HG02763 (cell line): ENCODE measurements at regions not wholly inside any gene's neighbourhood (a gene's known extent, or its start where the extent isn't known, plus 50 kb on each side); places are given as distances from the start of the nearest gene placed in this dataset.
"Not testable (repeated sequence)": the region's sequence is repeated elsewhere in the genome, so short reads cannot be mapped to it uniquely, and the experiment has no call there.

ENCODE experiments used
- ATAC-seq: cut with Tn5 transposase; IDR thresholded peaks from one replicate; pipeline ENCODE4 v1.9.1; 2021; ENCODE audit warnings: mild to moderate bottlenecking, moderate library complexity; ENCODE audit not compliant: unreplicated experiment

DNA sequence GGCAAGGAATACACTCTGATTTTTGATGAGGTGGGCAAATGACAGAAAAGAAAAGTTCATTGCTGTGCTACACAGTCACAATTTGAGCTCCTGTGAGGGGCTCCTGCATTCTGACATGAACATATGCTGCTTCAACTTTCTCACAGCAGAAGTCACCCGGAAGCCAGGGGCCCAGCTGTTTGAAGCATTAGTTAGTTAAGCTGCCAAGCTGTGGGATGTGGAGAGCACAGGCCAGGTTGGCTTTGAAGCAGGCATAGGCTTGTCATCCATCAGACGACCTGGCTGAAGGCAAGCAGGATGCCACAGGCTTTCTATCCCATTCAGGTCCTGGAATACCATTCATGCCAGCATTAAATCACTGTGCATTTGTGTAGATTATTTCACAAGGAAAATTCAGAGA lies 63.1 kb downstream of the MTNR1B start:
- ATAC-seq, result no peak

DNA sequence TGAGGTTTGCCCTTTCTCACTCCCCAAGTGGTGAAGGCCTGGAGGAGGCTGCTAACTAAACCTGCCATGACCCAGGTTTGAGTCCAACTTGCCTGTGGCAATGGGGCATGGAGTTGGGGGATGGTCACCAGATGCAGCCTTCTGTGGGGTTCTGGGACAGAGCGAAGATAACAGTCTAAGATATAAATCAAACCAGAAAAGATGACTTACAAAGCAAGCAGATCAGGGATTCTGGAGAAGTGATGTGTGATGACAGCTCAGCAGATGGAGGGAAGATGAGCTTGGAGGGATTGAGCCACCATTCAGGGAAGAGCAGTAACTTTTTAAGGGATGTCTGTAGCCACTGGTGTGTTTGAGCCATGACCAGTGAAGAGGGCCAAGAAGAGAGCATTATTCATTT lies 63.6 kb downstream of the MTNR1B start:
- ATAC-seq, result no peak

DNA sequence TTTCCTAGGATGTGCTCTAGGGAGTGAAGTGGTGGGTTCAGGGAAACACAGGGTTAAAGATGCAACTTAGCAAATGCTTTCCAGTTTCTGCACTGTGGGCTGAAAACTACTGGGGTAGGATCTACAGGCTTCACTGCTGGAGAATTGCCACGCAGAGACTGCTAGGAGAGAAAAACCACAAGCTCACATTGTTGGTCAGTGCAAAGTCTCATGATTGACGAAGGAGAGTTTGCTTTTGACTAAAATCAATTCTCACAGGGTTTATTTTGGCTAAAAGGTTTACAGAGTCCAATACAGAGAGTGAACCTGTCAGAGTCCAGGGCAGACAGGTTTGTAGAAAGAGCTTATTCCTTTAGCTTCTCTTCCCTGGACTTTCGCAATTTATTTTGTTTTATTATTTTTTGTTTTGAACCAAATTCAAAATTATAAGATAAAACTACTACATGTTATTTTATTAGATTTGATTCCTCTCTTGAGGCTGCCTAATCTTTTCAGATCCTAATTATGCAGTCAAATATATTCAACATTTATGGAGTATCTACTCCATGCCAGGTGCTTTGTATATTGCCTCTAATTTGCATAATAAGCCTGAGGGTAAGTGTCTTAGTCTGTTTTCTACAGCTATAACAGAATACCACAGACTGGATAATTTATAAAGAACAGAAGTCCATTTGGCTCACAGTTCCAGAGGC lies 64.7 kb downstream of the MTNR1B start:
- no peak for ATAC-seq

DNA sequence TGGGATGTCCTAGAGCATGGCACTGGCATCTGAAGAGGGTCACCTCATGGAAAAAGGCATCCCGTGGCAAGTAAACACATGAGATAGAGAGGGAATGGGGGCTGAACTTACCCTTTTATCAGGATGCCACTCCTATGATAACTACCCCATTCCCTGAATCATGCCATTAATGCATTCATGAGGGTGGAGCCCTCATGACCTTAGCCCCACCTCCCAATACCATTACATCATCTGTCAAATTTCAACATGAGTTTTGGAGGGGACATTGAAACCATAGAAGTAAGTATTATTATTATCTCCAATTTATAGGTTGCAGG lies 65.2 kb downstream of the MTNR1B start:
- no peak for ATAC-seq

DNA sequence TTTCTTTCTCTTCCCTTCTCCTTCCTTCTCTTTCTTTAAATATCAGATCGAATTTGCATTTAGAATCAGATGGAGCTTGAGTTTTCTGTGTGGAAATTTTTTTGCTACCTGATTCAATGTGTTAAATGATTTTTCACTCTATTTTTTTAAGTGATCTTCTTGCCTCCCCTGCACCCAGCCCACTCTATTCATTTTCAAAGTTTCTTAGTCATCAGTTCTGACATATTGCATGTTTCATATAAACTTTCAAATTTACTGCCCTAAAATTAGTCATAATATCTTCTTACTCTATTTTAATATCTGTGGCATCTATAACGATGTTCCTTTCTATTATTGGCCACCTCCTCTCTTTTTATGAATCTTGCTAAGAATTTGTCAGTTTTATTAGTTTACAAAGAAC lies 69.1 kb downstream of the MTNR1B start:
- ATAC-seq, result no peak

DNA sequence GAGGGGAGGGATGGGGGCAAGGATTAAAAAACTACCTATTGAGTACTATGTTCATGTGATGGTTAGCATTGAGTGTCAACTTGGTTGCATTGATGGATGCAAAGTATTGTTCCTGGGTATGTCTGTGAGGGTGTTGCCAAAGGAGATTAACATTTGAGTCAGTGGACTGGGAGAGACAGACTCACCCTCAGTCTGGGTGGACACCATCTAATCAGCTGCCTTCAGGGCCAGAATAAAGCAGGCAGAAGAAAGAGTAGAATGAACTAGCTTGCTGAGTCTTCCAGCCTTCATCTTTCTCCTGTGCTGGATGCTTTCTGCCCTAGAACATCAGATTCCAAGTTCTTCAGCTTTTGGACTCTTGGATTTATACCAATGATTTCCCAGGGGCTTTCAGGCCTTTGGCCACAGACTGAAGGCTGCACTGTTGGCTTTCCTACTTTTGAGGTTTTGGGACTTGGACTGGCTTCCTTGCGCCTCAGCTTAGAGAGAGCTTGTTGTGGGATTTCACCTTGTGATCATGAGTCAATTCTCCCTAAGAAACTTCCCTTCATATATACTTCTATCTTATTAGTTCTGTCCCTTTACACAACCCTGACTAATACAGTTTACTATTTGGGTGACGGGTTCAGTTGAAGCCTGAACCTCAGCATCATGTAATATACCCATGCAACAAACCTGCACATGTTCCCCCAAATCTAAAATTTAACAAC lies 70.2 kb downstream of the MTNR1B start:
- no peak for ATAC-seq

DNA sequence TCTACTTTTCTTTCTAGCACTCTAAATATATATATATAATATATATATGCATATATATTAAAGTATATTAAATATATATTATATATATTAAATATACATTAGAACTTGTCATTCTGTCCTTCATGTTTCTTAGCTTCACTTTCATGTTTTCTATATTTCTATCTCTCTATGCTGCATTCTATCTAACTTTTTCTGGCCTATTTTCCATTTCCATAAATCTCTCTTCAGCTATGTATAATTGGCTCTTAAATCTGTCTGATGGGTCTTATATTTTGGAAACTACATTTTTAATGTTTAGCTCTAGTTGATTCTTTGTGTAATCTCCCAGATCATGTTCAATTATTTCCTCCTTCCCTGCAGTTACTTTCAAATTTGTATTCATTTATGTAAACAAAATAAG lies 72.2 kb downstream of the MTNR1B start:
- ATAC-seq, result no peak

DNA sequence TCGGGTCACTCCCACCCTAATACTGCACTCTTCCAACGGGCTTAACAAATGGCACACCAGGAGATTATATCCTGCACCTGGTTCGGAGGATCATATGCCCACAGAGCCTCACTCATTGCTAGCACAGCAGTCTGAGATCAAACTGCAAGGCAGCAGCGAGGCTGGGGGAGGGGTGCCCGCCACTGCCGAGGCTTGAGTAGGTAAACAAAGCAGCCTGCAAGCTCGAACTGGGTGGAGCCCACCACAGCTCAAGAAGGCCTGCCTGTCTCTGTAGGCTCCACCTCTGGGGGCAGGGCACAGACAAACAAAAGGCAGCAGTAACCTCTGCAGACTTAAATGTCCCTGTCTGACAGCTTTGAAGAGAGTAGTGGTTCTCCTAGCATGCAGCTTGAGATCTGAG lies 73.7 kb downstream of the MTNR1B start:
- ATAC-seq, result not testable (repeated sequence)

DNA sequence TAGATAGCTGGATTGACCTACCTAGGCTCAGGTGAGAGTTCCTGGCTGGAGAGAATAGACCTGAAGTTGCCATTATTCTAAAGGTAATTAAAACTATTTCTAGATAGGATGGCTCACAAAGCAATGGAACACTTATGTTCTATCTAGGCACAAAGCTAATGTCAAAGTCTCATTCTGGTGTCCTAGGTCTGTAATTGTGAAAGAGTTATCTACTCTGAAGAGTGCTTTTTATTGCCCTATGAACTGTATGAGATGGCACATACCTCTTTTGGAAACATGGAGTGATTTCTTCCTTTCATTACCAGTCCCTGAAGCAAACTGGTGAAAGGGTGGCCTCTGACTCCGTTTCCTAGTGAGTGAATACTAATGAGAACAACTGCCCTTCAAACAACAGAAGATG lies 80.3 kb downstream of the MTNR1B start:
- no peak for ATAC-seq

DNA sequence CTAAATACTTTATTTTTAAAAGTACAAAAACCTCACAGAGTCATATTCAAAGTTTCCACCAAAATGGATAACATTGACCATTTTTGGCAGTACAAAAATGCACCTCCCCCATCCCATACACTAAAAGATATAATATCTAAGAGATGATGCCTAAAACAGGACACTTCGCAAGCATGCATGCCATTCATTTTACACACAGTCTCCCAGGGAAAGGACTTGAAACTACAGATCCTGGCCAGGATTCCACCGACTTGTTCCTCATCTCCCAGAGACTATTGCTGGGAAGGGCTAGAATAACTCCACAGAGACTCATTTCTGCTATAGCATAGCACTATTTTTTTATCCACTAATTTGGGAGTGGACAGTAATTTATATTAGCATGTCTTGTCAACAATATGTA lies 81.7 kb downstream of the MTNR1B start:
- ATAC-seq, result no peak

DNA sequence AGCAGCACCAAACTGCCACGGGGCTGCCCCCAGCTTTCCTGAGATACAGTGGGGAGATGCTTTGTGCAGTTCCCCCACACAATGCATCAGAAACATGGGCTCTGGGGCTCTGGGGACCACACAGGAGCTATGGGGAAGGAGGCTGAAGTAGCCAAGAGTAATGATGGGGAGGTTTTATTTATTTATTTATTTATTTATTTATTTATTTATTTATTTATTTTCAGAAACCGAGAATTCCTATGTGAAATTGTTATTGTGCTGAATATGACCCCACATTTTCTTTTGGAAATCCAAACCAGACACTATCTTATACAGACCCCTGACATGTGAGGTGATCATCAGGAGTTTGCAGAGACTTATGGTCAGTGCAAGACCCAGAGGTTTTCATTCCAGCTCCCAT lies 84.4 kb downstream of the MTNR1B start:
- no peak for ATAC-seq

DNA sequence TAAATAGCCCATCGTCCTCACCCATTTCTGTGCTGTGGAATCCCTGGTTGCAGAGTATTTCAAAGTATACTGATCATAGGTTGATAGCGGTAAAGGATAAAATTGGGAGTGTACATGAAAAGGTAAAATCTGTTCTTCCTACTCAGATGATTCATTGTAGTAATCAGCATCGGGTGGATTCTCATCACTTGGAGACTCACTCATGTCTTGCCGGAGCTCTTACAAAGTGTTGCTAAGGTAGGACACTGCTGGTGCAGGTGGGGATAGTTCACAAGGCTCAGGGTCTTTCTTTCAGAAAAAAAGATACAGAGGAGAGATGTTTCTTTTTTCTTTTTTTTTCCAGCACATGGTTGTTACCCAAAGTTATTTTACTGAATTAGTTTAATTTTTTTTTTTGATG lies 84.8 kb downstream of the MTNR1B start:
- no peak for ATAC-seq

DNA sequence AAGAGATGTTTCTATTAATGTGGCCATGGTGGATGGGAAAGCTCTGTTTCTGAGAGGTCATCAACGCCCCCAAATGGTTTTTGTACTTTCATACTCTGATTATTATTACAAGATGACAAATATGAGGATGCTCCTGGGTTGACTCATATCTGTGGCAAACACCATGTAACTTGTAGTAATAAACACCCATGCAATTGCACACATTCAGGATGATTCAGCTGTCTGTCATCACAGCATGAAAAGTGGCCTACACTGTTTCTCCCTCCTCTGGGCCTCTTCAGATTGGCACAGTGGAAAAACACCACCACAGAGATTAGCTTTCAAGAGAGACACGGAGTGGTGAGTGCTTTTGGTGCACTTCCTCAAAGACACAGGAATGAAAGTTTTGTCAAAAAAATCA lies 85.4 kb downstream of the MTNR1B start:
- no peak for ATAC-seq

DNA sequence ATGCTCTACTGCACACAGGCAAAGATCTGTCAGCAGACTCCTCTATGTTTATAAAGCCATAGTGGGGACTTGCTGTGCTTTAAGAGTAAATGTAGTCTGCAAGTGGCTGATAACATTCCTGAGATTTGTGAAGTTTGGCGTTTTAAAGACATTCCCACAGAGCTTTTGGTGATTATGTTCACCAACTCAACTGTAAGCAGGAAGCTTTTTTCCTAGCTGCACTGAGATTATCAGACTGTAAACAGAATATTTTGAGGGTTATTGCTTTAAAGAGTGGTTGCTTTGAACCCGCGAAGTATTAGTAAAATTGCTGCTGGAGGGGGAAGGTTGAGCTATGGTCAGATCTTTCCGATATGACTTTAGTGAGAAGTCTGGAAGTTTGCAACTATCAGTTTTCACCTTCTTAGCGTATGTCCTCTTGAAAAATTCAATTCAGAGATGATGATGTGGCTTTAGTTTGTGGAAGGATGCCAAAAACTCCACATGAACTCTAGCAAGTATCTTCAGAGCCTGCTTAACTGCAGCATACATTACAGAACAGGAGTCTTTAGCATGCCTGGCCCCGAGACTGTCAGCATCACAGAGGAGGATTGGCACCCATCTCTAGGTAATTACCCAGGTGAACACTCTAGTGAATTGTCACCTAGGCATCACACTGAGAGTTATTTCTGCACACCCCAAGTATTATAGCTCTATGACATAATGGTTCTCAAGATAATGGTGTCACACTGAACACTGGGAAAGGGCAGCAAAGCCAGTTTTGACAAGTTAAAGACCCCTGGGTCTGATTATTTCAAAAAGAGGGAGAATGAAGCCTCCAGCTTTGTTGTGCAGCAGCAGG lies 89.9 kb downstream of the MTNR1B start:
- no peak for ATAC-seq

DNA sequence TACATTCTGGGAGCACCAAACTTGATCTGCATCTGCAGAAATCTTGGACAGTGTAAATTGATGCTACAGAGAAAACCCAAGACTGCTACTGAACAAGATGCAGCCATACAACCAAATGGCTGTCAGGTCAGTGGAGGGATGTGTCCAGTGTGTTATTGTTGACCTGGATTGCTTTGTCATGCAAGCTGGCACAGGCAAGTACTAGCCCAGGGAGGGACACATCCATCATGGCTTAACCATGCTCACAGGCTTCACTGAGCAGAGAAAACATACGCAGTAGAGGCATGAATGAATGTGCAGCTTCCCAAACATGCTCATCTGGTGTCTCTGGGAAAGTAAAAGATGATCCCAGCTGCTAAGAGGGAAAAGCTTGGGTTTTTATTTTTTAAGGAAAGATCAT lies 93.6 kb downstream of the MTNR1B start:
- no peak for ATAC-seq

DNA sequence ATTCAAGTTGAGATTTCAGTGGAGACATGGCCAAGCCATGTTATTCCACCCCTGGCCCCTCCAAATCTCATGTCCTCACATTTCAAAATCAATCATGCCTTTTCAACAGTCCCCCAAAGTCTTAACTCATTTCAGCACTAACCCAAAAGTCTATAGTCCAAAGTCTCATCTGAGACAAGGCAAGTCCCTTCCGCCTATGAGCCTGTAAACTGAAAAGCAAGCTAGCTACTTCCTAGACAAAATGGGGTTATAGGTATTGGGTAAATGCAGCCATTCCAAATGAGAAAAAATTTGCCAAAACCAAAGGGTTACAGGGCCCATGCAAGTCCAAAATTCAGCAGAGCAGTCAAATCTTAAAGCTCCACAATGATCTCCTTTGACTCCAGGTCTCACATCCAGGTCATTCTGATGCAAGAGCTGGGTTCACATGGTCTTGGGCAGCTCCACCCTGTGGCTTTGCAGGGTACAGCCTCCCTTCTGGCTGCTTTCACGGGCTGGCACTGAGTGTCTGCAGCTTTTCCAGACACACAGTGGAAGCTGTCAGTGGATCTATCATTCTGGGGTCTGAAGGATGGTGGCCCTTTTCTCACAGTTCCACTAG lies 95.7 kb downstream of the MTNR1B start:
- ATAC-seq, result not testable (repeated sequence)

DNA sequence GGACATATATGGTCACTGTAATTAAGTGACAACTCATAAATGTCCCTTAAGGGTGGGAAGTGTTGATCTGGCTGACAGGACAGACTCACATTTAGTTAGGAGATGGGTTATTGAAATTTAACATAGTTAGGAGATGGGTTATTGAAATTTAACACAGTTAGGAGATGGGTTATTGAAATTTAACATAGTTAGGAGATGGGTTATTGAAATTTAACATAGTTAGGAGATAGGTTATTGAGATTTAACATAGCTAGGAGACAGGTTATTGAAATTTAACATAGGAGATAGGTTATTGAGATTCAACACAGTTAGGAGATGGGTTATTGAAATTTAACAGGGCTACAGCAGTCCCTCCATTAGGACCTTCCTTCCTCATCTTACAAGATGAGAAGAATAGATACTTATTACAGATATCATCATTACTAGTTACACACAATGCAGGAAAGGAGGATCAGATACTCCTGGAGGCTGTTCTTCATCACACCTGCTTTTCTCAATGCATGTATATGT lies 98.5 kb downstream of the MTNR1B start:
- no peak for ATAC-seq

DNA sequence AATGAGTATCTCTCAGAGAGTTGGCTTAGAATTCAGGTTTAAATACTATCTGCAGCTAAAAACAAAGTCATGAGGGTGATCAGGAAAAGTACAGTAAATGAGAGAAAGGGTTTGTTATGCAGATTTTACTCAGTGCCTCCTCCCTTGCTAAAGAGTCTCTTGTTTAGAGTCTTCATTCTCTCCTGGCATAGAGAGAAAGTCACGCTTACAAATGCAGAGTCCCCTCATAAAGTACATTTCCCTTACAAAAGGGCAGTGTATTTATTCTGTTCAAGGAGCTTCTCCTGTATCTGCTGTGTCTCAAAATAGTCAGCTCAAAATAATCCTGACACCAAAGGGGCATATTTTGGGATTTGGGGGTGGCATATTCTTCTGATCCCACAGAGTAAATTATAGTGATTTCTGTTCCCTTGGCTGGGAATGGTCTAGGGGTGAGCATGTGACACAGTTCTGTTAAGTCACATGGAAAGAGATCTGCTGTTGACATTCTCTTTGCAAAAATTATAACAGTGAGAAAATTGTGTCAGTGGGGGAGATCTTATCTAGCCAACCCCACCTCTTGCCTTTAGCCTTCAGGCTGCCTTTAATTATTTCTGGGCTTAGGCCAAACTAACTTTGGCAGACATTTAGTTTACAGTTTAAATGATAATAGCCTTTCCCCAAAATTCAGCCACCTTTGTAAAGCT lies 102.9 kb downstream of the MTNR1B start:
- ATAC-seq, result no peak

DNA sequence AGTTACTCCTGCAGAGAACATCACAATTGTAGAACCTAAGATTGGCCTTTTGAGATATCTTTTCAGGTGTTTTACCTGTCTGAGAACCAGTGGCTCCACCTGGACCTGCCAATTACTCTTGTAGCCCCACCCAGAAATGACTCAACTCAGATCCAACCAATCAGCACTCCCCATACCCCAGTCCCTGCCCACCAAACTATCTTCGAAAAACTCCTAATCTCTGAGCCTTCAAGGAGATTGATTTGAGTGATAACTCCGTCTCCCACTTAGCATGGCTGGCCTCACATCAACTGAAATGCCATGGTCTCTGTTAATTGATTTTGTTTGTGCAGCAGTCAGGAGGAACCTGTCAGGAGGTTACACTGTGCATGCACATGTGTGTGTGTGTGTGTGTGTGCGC lies 103.6 kb downstream of the MTNR1B start:
- no peak for ATAC-seq

DNA sequence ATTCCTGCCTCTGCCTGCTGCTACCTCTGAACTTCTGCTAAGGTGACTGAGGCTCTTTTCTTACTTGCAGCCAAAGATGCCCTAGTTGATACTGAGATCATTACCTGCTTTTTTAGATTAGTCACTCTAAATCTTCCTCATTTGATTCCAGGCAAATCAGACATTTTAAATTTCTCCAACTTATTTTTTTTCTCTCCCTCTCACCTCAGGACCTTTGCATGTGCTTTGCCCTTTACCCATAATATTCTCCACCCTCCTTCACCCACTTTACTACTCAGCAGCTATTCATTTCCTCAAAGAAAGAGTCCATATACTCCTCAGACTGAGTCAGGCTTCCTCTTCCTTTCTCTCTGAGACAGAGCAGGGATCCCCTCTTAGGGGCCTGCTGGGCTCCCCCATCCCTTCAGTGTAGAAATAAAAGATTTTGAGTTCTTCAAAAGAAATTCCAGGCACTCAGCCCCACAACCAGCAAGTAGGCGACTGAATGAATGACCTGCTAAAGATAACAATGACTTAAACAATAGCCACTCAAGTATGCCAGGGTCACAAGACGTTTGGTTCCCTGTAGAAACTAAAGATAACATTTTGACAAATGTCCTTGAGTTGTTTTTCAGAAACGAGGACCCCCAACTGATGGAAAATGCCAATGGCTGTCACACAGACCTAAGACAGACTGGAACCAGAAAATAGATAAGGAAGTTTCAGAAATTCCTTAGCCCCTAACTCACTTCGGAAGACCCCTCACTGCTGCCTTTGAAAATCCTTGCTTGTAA lies 104.2 kb downstream of the MTNR1B start:
- ATAC-seq, result no peak
